Neuronal stem cell (in vitro differentiated cells): ENCODE measurements at regions not wholly inside any gene's neighbourhood (a gene's known extent, or its start where the extent isn't known, plus 50 kb on each side); places are given as distances from the start of the nearest gene placed in this dataset.

Experiments
- DNase-seq: peaks from one replicate; pipeline ENCODE4 v3.0.0-alpha.2; 2013; ENCODE audit warnings: low spot score
- H2AFZ ChIP-seq: one replicate; pipeline ENCODE4 v1.6.1; 2013; ENCODE audit warnings: mild to moderate bottlenecking, low read length, inconsistent platforms
- H2AK5ac ChIP-seq: 2 replicates; pipeline ENCODE4 v1.6.1; 2013; ENCODE audit warnings: low read depth, mild to moderate bottlenecking, inconsistent platforms, low read length, moderate library complexity, mixed read lengths
- H2BK120ac ChIP-seq: 2 replicates; pipeline ENCODE4 v1.6.1; 2013; ENCODE audit warnings: low read depth, mild to moderate bottlenecking, inconsistent platforms, low read length, moderate library complexity, mixed read lengths
- H2BK12ac ChIP-seq: one replicate; pipeline ENCODE4 v1.6.1; 2013; ENCODE audit warnings: low read length, inconsistent platforms
- H2BK15ac ChIP-seq: 2 replicates; pipeline ENCODE4 v1.6.1; 2013; ENCODE audit warnings: mild to moderate bottlenecking, low read length, inconsistent platforms, mixed read lengths
- H2BK5ac ChIP-seq: one replicate; pipeline ENCODE4 v1.6.1; 2013; ENCODE audit warnings: inconsistent platforms, mild to moderate bottlenecking, low read length, moderate library complexity
- H3K14ac ChIP-seq: one replicate; pipeline ENCODE4 v1.6.1; 2013; ENCODE audit warnings: low read length, inconsistent platforms
- H3K18ac ChIP-seq: 2 replicates; pipeline ENCODE4 v1.6.1; 2013; ENCODE audit warnings: low read length, inconsistent platforms
- H3K23ac ChIP-seq: 2 replicates; pipeline ENCODE4 v1.6.1; 2013; ENCODE audit warnings: low read depth, mild to moderate bottlenecking, mixed read lengths, low read length, inconsistent platforms; ENCODE audit not compliant: poor library complexity
- H3K27ac ChIP-seq: replicated peaks from 3 replicates; pipeline ENCODE4 v1.5.1; 2013; ENCODE audit warnings: low read length, inconsistent platforms
- H3K27me3 ChIP-seq, 3 experiments: 2 replicates each; pipeline ENCODE4 v1.6.1; 2013; ENCODE audit warnings: low read length in 3 of 3, mild to moderate bottlenecking in 2 of 3, inconsistent platforms in 1 of 3, low read depth in 1 of 3, mixed read lengths in 1 of 3, moderate library complexity in 1 of 3; ENCODE audit not compliant: control insufficient read depth in 3 of 3, insufficient read depth in 3 of 3
- H3K36me3 ChIP-seq, 2 donors: replicated peaks in 1 of 2; 2 replicates each; pipeline ENCODE4 v1.6.1; 2013; ENCODE audit warnings: low read length in 2 of 2; ENCODE audit not compliant: control insufficient read depth in 2 of 2, insufficient read depth in 2 of 2
- H3K4ac ChIP-seq: 2 replicates; pipeline ENCODE4 v1.6.1; 2013; ENCODE audit warnings: inconsistent platforms, mild to moderate bottlenecking, low read length, moderate library complexity
- H3K4me1 ChIP-seq, 2 donors: 1 replicate in 1 of 2; 2 replicates in 1 of 2; pipeline ENCODE4 v1.6.1; 2013; ENCODE audit warnings: low read length in 2 of 2, low read depth in 1 of 2; ENCODE audit not compliant: control insufficient read depth in 2 of 2, insufficient read depth in 1 of 2
- H3K4me2 ChIP-seq: one replicate; pipeline ENCODE4 v1.6.1; 2013; ENCODE audit warnings: mild to moderate bottlenecking, low read length, inconsistent platforms; ENCODE audit not compliant: insufficient read depth, poor library complexity, severe bottlenecking
- H3K4me3 ChIP-seq, 2 donors: 2 replicates each; pipeline ENCODE4 v1.5.1; 2013; ENCODE audit warnings: low read length in 2 of 2, mild to moderate bottlenecking in 2 of 2, inconsistent platforms in 1 of 2, moderate library complexity in 1 of 2
- H3K79me1 ChIP-seq: one replicate; pipeline ENCODE4 v1.6.1; 2013; ENCODE audit warnings: low read depth, mild to moderate bottlenecking, inconsistent platforms, low read length, moderate library complexity
- H3K9ac ChIP-seq: one replicate; pipeline ENCODE4 v1.6.1; 2013; ENCODE audit warnings: mild to moderate bottlenecking, low read depth, low read length, inconsistent platforms; ENCODE audit not compliant: poor library complexity
- H3K9me3 ChIP-seq, 2 donors: replicated peaks in 1 of 2; 2 replicates each; pipeline versions ENCODE3 to v1.6.1; 2013; ENCODE audit warnings: low read length in 2 of 2, mild to moderate bottlenecking in 2 of 2, inconsistent platforms in 1 of 2, low read depth in 1 of 2, mixed read lengths in 1 of 2, moderate library complexity in 1 of 2; ENCODE audit not compliant: control insufficient read depth in 2 of 2, insufficient read depth in 1 of 2
- H4K8ac ChIP-seq: one replicate; pipeline ENCODE4 v1.6.1; 2013; ENCODE audit warnings: low read depth, mild to moderate bottlenecking, inconsistent platforms, low read length, moderate library complexity
- H4K91ac ChIP-seq: one replicate; pipeline ENCODE4 v1.6.1; 2013; ENCODE audit warnings: low read length, low read depth, mild to moderate bottlenecking, inconsistent platforms; ENCODE audit not compliant: poor library complexity
- WGBS, 2 donors: extraction: QIAGEN DNeasy Blood & Tissue Kit; methylation state at CpG; one replicate each; pipeline ENCODE4 v1.1.7; 2013; ENCODE audit warnings: missing lambda C conversion rate in 2 of 2, mixed read lengths in 1 of 2; ENCODE audit not compliant: insufficient read length in 2 of 2, insufficient replicate concordance in 1 of 2; ENCODE audit errors: extremely low coverage in 2 of 2; 5-methylcytosine and 5-hydroxymethylcytosine counted together

GRCh38 chr2:153394686-153395085 lies 83.9 kb downstream of the RPRM start:
- H4K91ac ChIP-seq: no peak overlapping the region
- no peaks in the 10 kb centered on the region for H3K9me3 ChIP-seq
- no peak overlapping the region for H2BK120ac ChIP-seq
- no peak overlapping the region for H3K4me3 ChIP-seq
- no peak overlapping the region for H4K8ac ChIP-seq
- H3K23ac ChIP-seq: no peak overlapping the region
- DNase-seq: no peak
- no peak overlapping the region for H3K4ac ChIP-seq
- no CpG with 5 or more reads among the region's 5 CpGs for WGBS, 2 donors
- H3K27me3 ChIP-seq: no peaks in the 10 kb centered on the region
- no peaks in the 10 kb centered on the region for H3K36me3 ChIP-seq
- H3K27ac ChIP-seq: no peak overlapping the region
- H3K9ac ChIP-seq: no peak overlapping the region
- H3K18ac ChIP-seq: no peak overlapping the region
- H2BK12ac ChIP-seq: no peak overlapping the region
- H3K4me1 ChIP-seq: no peaks in the 10 kb centered on the region
- H2AK5ac ChIP-seq: no peak overlapping the region
- H2BK5ac ChIP-seq: no peak overlapping the region
- H2BK15ac ChIP-seq: no peak overlapping the region
- no peaks in the 10 kb centered on the region for H3K79me1 ChIP-seq
- H2AFZ ChIP-seq: no peak overlapping the region
- H3K14ac ChIP-seq: no peak overlapping the region
- no peak overlapping the region for H3K4me2 ChIP-seq

DNA sequence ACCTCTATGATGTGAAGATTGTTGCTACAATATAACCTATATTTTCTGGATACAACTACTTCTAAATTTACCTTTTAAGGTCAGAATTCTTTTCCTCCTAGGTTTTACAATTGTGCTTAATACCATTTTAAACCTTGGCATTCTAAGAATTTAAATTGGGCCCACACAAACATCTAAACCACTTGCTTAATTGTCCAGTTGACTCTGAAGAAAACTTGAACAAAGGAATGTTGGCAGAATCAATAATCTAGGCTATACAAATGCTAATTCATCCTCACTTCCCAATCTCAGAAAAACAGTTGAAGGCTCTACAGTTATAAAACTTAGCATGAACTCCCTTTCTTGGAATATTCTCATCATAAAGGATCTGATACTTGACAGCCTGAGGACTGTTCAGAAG lies 84.3 kb downstream of the RPRM start:
- Histone ChIP-seq H3K14ac (no peak overlapping the region), H2BK12ac (no peak overlapping the region), H4K91ac (no peak overlapping the region), H3K27me3 (no peaks in the 10 kb centered on the region), H3K4ac (no peak overlapping the region), H2BK5ac (no peak overlapping the region), H3K9ac (no peak overlapping the region), H2BK15ac (no peak overlapping the region), H2BK120ac (no peak overlapping the region), H4K8ac (no peak overlapping the region), H3K36me3 (no peaks in the 10 kb centered on the region), H3K23ac (no peak overlapping the region), H3K79me1 (no peaks in the 10 kb centered on the region), H3K4me1 (no peaks in the 10 kb centered on the region), H2AFZ (no peak overlapping the region), H3K9me3 (no peaks in the 10 kb centered on the region), H3K4me3 (no peak overlapping the region), H3K18ac (no peak overlapping the region), H3K4me2 (no peak overlapping the region), H3K27ac (no peak overlapping the region), H2AK5ac (no peak overlapping the region)
- no peak for DNase-seq

- H4K8ac ChIP-seq: no peak overlapping the region
- H3K27me3 ChIP-seq: no peaks in the 10 kb centered on the region
- no peak overlapping the region for H2BK12ac ChIP-seq
- no peak overlapping the region for H2AK5ac ChIP-seq
- H2BK5ac ChIP-seq: no peak overlapping the region
- H3K14ac ChIP-seq: no peak overlapping the region
- no CpG with 5 or more reads among the region's 3 CpGs for WGBS, 2 donors
- H3K4me1 ChIP-seq: peaks cover 0 to under 1% of the 10 kb centered on the region in 2 donors
- no peak overlapping the region for H2BK15ac ChIP-seq
- H4K91ac ChIP-seq: no peak overlapping the region
- H3K79me1 ChIP-seq: no peaks in the 10 kb centered on the region
- H2BK120ac ChIP-seq: no peak overlapping the region
- H3K18ac ChIP-seq: no peak overlapping the region
- no peak overlapping the region for H2AFZ ChIP-seq
- no peak overlapping the region for H3K9ac ChIP-seq
- H3K4ac ChIP-seq: no peak overlapping the region
- DNase-seq: no peak
- H3K9me3 ChIP-seq: no peaks in the 10 kb centered on the region
- no peak overlapping the region for H3K27ac ChIP-seq
- H3K4me2 ChIP-seq: no peak overlapping the region
- H3K4me3 ChIP-seq: no peak overlapping the region
- H3K36me3 ChIP-seq: no peaks in the 10 kb centered on the region
- no peak overlapping the region for H3K23ac ChIP-seq
These were observed 85.0 kb downstream of the RPRM start for GRCh38 chr2:153393518-153393917.

DNA sequence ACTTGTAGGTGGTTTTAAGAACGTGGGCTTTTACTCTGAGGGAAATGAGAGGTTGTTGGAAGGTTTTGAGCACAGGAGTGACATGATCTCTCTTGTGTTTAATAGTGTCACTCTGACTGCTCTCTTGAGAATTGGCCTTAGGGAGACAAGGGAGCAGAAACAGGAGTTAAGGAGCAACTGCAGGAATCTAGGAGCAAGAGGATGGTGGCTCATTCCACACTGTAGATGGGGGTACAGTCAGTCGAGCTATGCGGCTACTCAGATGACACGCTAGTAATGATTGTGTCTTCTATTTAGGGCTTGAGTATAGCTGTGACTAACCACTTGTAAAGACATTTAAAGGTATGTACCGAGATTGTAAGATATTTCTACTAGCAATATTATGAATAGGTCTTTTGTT lies 87.4 kb downstream of the RPRM start:
- Histone ChIP-seq H3K27me3 (no peaks in the 10 kb centered on the region), H2BK15ac (no peak overlapping the region), H3K9me3 (no peaks in the 10 kb centered on the region), H3K23ac (no peak overlapping the region), H3K4me3 (no peak overlapping the region), H3K18ac (no peak overlapping the region), H3K79me1 (no peaks in the 10 kb centered on the region), H2BK12ac (no peak overlapping the region), H2BK120ac (no peak overlapping the region), H3K4me1 (peaks cover 0 to 1% of the 10 kb centered on the region in 2 donors), H3K27ac (no peak overlapping the region), H4K8ac (no peak overlapping the region), H4K91ac (no peak overlapping the region), H3K9ac (no peak overlapping the region), H3K4me2 (no peak overlapping the region), H2BK5ac (no peak overlapping the region), H2AFZ (no peak overlapping the region), H3K14ac (no peak overlapping the region), H2AK5ac (no peak overlapping the region), H3K4ac (no peak overlapping the region), H3K36me3 (no peaks in the 10 kb centered on the region)
- DNase-seq: no peak
- WGBS, 2 donors: no CpG with 5 or more reads among the region's 5 CpGs
